C4-2B (cell line): ENCODE measurements at regions not wholly inside any gene's neighbourhood (a gene's known extent, or its start where the extent isn't known, plus 50 kb on each side); places are given as distances from the start of the nearest gene placed in this dataset.
"Not testable (repeated sequence)": the region's sequence is repeated elsewhere in the genome, so short reads cannot be mapped to it uniquely, and the experiment has no call there.

ENCODE experiments used
- CTCF ChIP-seq: fragments of 450-650 bp; conservative IDR thresholded peaks from 2 replicates; pipeline ENCODE4 v1.5.1; 2017; ENCODE audit warnings: mild to moderate bottlenecking
- ZFX ChIP-seq: fragments of 450-650 bp; IDR thresholded peaks from 2 replicates; pipeline ENCODE4 v1.6.1; 2017

DNA sequence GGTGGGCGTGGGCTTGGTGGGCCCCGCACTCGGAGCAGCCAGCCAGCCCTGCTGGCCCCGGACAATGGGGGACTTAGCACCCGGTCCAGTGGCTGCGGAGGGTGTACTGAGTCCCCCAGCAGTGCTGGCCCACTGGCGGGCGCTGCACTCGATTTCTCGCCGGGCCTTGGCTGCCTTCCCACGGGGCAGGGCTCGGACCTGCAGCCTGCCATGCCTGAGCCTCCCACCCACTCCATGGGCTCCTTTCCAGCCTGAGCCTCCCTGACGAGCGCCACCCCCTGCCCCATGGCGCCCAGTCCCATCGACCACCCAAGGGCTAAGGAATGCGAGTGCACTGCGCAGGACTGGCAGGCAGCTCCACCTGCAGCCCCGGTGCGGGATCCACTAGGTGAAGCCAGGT is 2147.6 kb downstream of the LRRC4C start:
- not testable (repeated sequence) for TF ChIP-seq CTCF, ZFX
